K562 (cell line): ENCODE measurements at regions not wholly inside any gene's neighbourhood (a gene's known extent, or its start where the extent isn't known, plus 50 kb on each side); places are given as distances from the start of the nearest gene placed in this dataset.
"Not testable (repeated sequence)": the region's sequence is repeated elsewhere in the genome, so short reads cannot be mapped to it uniquely, and the experiment has no call there.

Experiments
- ATAC-seq: fragments of 200-7000 bp; cut with Tn5 transposase; 3 replicates; pipeline ENCODE4 v1.9.1; 2020; ENCODE audit warnings: moderate library complexity
- BruUV-seq: library from RNA; stranded (reverse); fragments of 400-500 nt; replicated peaks from 2 replicates; lab custom pipeline; 2021; lab: Mats Ljungman, UMichigan
- CTCF ChIA-PET: fragments of 300-600 bp; formaldehyde crosslinking; extraction: SDS; loops from one replicate; lab custom pipeline; 2021; ENCODE audit warnings: low intra/inter-chr PET ratio; lab: Yijun Ruan, JAX
- POLR2A ChIA-PET: fragments of 300-600, 350-650 bp; sonication (Branson Sonifier 250); formaldehyde crosslinking; extraction: SDS; loops from one replicate; lab custom pipeline; 2021; ENCODE audit warnings: antibody characterized with exemption, inconsistent platforms; lab: Yijun Ruan, JAX
- DNase-seq, 4 experiments: peaks; one replicate each; pipeline versions ENCODE4 v3.0.0 to v3.0.0-alpha.2; 2011 to 2018; ENCODE audit warnings: low spot score in 3 of 4, mixed read lengths in 3 of 4; ENCODE audit errors: extremely low read depth in 1 of 4
- FAIRE-seq: peaks from 2 replicates; lab custom pipeline; 2011; peaks lifted over from hg19 to GRCh38; lab: Jason Lieb, UNC
- H2AFZ ChIP-seq: 2 replicates; pipeline ENCODE4 v1.6.0; 2011; ENCODE audit warnings: low read depth, low read length, control low read depth, inconsistent platforms
- H3K27ac ChIP-seq: fragments of 200-600 bp; 3 replicates; pipeline ENCODE4 v1.8.0; 2011; ENCODE audit warnings: low read depth, mild to moderate bottlenecking, control low read depth, inconsistent platforms, low read length, moderate library complexity, mixed read lengths; ENCODE audit errors: extremely low read depth
- H3K27me3 ChIP-seq, 2 experiments: fragments of 300-600 bp in 1 of 2; 2 replicates in 1 of 2; 3 replicates in 1 of 2; pipeline versions ENCODE4 v1.6.0 to v1.8.0; 2011; ENCODE audit warnings: inconsistent platforms in 2 of 2, low read length in 2 of 2, mild to moderate bottlenecking in 1 of 2, mixed read lengths in 1 of 2, moderate library complexity in 1 of 2; ENCODE audit not compliant: control insufficient read depth in 2 of 2, insufficient read depth in 2 of 2
- H3K36me3 ChIP-seq: fragments of 300-600 bp; 3 replicates; pipeline ENCODE4 v1.8.0; 2011; ENCODE audit warnings: mild to moderate bottlenecking, low read length, inconsistent platforms; ENCODE audit not compliant: control insufficient read depth, insufficient read depth
- H3K4me1 ChIP-seq, 2 experiments: fragments of 200-600 bp in 1 of 2; replicated peaks in 1 of 2; 2 replicates in 1 of 2; 3 replicates in 1 of 2; pipeline versions ENCODE4 v1.5.1 to v1.8.0; 2011; ENCODE audit warnings: inconsistent platforms in 2 of 2, low read length in 2 of 2, mild to moderate bottlenecking in 1 of 2, mixed read lengths in 1 of 2, moderate library complexity in 1 of 2; ENCODE audit not compliant: control insufficient read depth in 2 of 2, insufficient read depth in 2 of 2
- H3K4me2 ChIP-seq: 2 replicates; pipeline ENCODE4 v1.6.1; 2011; ENCODE audit warnings: low read length, control low read depth, inconsistent platforms, mixed read lengths; ENCODE audit not compliant: insufficient read depth
- H3K4me3 ChIP-seq: fragments of 200-600 bp; sonication (generic), shearing (Covaris generic); 2 replicates; pipeline ENCODE4 v1.5.1; 2016; ENCODE audit warnings: control low read depth, inconsistent platforms
- H3K79me2 ChIP-seq: fragments of 200-600 bp; 3 replicates; pipeline ENCODE4 v1.8.0; 2011; ENCODE audit warnings: low read length, inconsistent platforms; ENCODE audit not compliant: control insufficient read depth, insufficient read depth
- H3K9ac ChIP-seq, 2 experiments: 2 replicates each; pipeline versions ENCODE4 v1.6.0 to v1.6.1; 2011; ENCODE audit warnings: low read depth in 2 of 2, low read length in 2 of 2, control low read depth in 1 of 2, inconsistent platforms in 1 of 2, mild to moderate bottlenecking in 1 of 2, mixed read lengths in 1 of 2; ENCODE audit not compliant: insufficient read depth in 1 of 2
- H3K9me1 ChIP-seq: one replicate; pipeline ENCODE4 v1.6.0; 2011; ENCODE audit warnings: inconsistent platforms, mild to moderate bottlenecking, low read length, moderate library complexity; ENCODE audit not compliant: control insufficient read depth, insufficient read depth
- H3K9me3 ChIP-seq: replicated peaks from 2 replicates; pipeline ENCODE4 v1.5.1; 2011; ENCODE audit warnings: low read depth, low read length, inconsistent platforms; ENCODE audit not compliant: control insufficient read depth, insufficient read depth
- H4K20me1 ChIP-seq: replicated peaks from 2 replicates; pipeline ENCODE4 v1.6.1; 2011; ENCODE audit warnings: low read length, inconsistent platforms, mixed read lengths; ENCODE audit not compliant: control insufficient read depth, insufficient read depth
- BCOR ChIP-seq: fragments of 450-650 bp; IDR thresholded peaks from 2 replicates; pipeline ENCODE4 v1.6.1; 2016
- MCM2 ChIP-seq: fragments of 450-650 bp; IDR thresholded peaks from 2 replicates; pipeline ENCODE4 v1.6.1; 2017; ENCODE audit warnings: low read depth, mild to moderate bottlenecking
- MTA2 ChIP-seq: fragments of 450-650 bp; IDR thresholded peaks from 2 replicates; pipeline ENCODE4 v1.6.1; 2016; ENCODE audit warnings: low read depth
- PRDM10 ChIP-seq: fragments of 450-650 bp; IDR thresholded peaks from 2 replicates; pipeline ENCODE4 v1.6.1; 2018; ENCODE audit not compliant: partially characterized antibody
- ZNF146 ChIP-seq: IDR thresholded peaks from one replicate; pipeline ENCODE4 v1.6.1; 2018; ENCODE audit warnings: missing compliant biosample characterization; ENCODE audit not compliant: unreplicated experiment
- ZNF384 ChIP-seq: IDR thresholded peaks from 2 replicates; pipeline ENCODE4 v1.6.1; 2012; ENCODE audit warnings: low read depth, low read length, improper control_type of control experiment
- ZNF431 ChIP-seq: sonication (generic); formaldehyde crosslinking; IDR thresholded peaks from 2 replicates; pipeline ENCODE4 v1.8.0; 2022; ENCODE audit warnings: mild to moderate bottlenecking, missing genetic modification reagents
- WGBS: fragments of 100-300 bp; shearing (Covaris generic); methylation state at CpG from one replicate; pipeline ENCODE4 v1.1.6; 2016; ENCODE audit warnings: low coverage, mixed read lengths; ENCODE audit not compliant: insufficient coverage; ENCODE audit errors: missing lambda C conversion rate; 5-methylcytosine and 5-hydroxymethylcytosine counted together
- in situ Hi-C: fragments of 300-500 bp; cut with MboI; formaldehyde crosslinking; loops from 4 replicates; pipeline ENCODE4 v1.15.0; 2018; ENCODE audit warnings: inconsistent platforms, mixed read lengths
- intact Hi-C: fragments of 100-400 bp; cut with micrococcal nuclease; formaldehyde crosslinking; loops from 2 replicates; pipeline ENCODE4 v1.14.2; 2022
- TF ChIP-seq, protein P1 (sequence below): fragments of 200-800 bp; sonication (Bioruptor generic); IDR thresholded peaks from 2 replicates; pipeline ENCODE4 v1.6.1; 2016; ENCODE audit warnings: missing genetic modification characterization, missing compliant biosample characterization

GRCh38 chr15:87737460-87737859 is 519.1 kb downstream of the NTRK3 start:
- CTCF ChIA-PET, H3K79me2 ChIP-seq, H3K4me2 ChIP-seq, H4K20me1 ChIP-seq, H2AFZ ChIP-seq, H3K9me3 ChIP-seq, H3K9me1 ChIP-seq, in situ Hi-C loops, intact Hi-C loops, H3K36me3 ChIP-seq, H3K27ac ChIP-seq, DNase-seq, BruUV-seq, H3K4me3 ChIP-seq, H3K9ac ChIP-seq, POLR2A ChIA-PET, ATAC-seq, H3K27me3 ChIP-seq, FAIRE-seq, H3K4me1 ChIP-seq: not testable (repeated sequence)
- 45% methylated on average over 4 of the region's 4 CpGs for WGBS
- TF ChIP-seq ZNF146 (CRISPR knock-in tag): peak; percentile 66
- TF ChIP-seq BCOR: peak; percentile 13; the same call in 1 of the 2 replicates

- BruUV-seq: no TSS peak
- no peaks in the 10 kb centered on the region for H3K9me3 ChIP-seq
- no peaks in the 10 kb centered on the region for H3K9me1 ChIP-seq
- H3K4me2 ChIP-seq: no peak overlapping the region
- peaks cover 0 to 5% of the 10 kb centered on the region in 2 experiments; a peak in 1 of 5 replicates for H3K4me1 ChIP-seq
- in situ Hi-C loops (no loop called here), intact Hi-C loops (no loop called here)
- no peak overlapping the region for H3K9ac ChIP-seq
- DNase-seq (no peak), ATAC-seq (no peak), FAIRE-seq (no peak)
- H3K4me3 ChIP-seq: no peak overlapping the region
- H4K20me1 ChIP-seq: no peaks in the 10 kb centered on the region
- H2AFZ ChIP-seq: no peak overlapping the region
- WGBS: 16% methylated on average over 4 of the region's 4 CpGs
- H3K27ac ChIP-seq: no peak overlapping the region
- no peaks in the 10 kb centered on the region for H3K36me3 ChIP-seq
- H3K79me2 ChIP-seq: no peaks in the 10 kb centered on the region
- POLR2A ChIA-PET: no interaction called here
- CTCF ChIA-PET: no interaction called here
- H3K27me3 ChIP-seq: no peaks in the 10 kb centered on the region
- TF ChIP-seq MTA2 (no peak), ZNF431 (CRISPR knock-in tag) (no peak), ZNF384 (no peak), PRDM10 (no peak), MCM2 (no peak)
- TF ChIP-seq, protein P1, sequence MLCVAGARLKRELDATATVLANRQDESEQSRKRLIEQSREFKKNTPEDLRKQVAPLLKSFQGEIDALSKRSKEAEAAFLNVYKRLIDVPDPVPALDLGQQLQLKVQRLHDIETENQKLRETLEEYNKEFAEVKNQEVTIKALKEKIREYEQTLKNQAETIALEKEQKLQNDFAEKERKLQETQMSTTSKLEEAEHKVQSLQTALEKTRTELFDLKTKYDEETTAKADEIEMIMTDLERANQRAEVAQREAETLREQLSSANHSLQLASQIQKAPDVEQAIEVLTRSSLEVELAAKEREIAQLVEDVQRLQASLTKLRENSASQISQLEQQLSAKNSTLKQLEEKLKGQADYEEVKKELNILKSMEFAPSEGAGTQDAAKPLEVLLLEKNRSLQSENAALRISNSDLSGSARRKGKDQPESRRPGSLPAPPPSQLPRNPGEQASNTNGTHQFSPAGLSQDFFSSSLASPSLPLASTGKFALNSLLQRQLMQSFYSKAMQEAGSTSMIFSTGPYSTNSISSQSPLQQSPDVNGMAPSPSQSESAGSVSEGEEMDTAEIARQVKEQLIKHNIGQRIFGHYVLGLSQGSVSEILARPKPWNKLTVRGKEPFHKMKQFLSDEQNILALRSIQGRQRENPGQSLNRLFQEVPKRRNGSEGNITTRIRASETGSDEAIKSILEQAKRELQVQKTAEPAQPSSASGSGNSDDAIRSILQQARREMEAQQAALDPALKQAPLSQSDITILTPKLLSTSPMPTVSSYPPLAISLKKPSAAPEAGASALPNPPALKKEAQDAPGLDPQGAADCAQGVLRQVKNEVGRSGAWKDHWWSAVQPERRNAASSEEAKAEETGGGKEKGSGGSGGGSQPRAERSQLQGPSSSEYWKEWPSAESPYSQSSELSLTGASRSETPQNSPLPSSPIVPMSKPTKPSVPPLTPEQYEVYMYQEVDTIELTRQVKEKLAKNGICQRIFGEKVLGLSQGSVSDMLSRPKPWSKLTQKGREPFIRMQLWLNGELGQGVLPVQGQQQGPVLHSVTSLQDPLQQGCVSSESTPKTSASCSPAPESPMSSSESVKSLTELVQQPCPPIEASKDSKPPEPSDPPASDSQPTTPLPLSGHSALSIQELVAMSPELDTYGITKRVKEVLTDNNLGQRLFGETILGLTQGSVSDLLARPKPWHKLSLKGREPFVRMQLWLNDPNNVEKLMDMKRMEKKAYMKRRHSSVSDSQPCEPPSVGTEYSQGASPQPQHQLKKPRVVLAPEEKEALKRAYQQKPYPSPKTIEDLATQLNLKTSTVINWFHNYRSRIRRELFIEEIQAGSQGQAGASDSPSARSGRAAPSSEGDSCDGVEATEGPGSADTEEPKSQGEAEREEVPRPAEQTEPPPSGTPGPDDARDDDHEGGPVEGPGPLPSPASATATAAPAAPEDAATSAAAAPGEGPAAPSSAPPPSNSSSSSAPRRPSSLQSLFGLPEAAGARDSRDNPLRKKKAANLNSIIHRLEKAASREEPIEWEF (CRISPR knock-in tag): no peak
Measured at GRCh38 chr15:87736891-87737389, 519.6 kb downstream of the NTRK3 start.
